KOPT-K1 (cell line): ENCODE measurements at regions not wholly inside any gene's neighbourhood (a gene's known extent, or its start where the extent isn't known, plus 50 kb on each side); places are given as distances from the start of the nearest gene placed in this dataset.
"Not testable (repeated sequence)": the region's sequence is repeated elsewhere in the genome, so short reads cannot be mapped to it uniquely, and the experiment has no call there.

Experiments used
- H3K27ac ChIP-seq: fragments of 200-600 bp; sonication (generic); 2 replicates; pipeline ENCODE4 v1.5.1; 2016; ENCODE audit warnings: antibody characterized with exemption, mild to moderate bottlenecking, low read depth, low read length; ENCODE audit not compliant: poor library complexity, severe bottlenecking
- H3K36me3 ChIP-seq: fragments of 200-600 bp; sonication (generic); 2 replicates; pipeline ENCODE4 v1.5.1; 2017; ENCODE audit warnings: antibody characterized with exemption, mild to moderate bottlenecking, low read length, moderate library complexity; ENCODE audit not compliant: insufficient read depth
- H3K9me3 ChIP-seq: fragments of 200-600 bp; sonication (generic); 2 replicates; pipeline ENCODE4 v1.5.1; 2017; ENCODE audit warnings: antibody characterized with exemption, low read length, mild to moderate bottlenecking; ENCODE audit not compliant: insufficient read depth, poor library complexity, severe bottlenecking

GRCh38 chr15:91635080-91635479 is 218.4 kb upstream of the SLCO3A1 start:
- Histone ChIP-seq H3K9me3 (peaks cover 2% of the 10 kb centered on the region), H3K36me3 (no peaks in the 10 kb centered on the region), H3K27ac (no peak overlapping the region)

- H3K9me3 ChIP-seq: peaks cover 7% of the 10 kb centered on the region
- no peak overlapping the region for H3K27ac ChIP-seq
- no peaks in the 10 kb centered on the region for H3K36me3 ChIP-seq
These were observed 217.9 kb upstream of the SLCO3A1 start for GRCh38 chr15:91635641-91636040.

DNA sequence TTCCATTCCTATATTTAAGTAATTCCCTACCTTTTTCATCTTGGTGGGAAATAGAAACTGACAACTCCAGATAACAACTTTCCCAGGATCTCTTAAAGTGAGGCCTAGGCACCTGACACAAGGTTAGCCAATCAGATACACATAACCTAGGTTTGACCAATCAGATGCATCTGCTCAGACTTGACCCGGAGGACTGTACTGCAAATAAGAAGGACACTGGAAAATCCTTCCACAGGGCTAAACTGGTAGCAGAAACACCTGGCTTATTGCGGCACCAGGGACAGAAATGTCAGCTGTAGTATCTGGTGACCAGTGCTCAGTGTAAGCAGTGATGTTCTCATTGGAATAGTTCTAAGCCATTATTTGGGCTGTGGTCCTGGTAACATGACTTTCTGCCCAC is 204.5 kb upstream of the SLCO3A1 start:
- Histone ChIP-seq H3K9me3 (no peaks in the 10 kb centered on the region), H3K27ac (no peak overlapping the region)

GRCh38 chr15:91649831-91650321 is 203.6 kb upstream of the SLCO3A1 start:
- H3K9me3 ChIP-seq: no peaks in the 10 kb centered on the region
- no peaks in the 10 kb centered on the region for H3K36me3 ChIP-seq
- H3K27ac ChIP-seq: no peak overlapping the region

More for the DNA sequence above, 204.5 kb upstream of the SLCO3A1 start:
- H3K36me3 ChIP-seq: no peaks in the 10 kb centered on the region

GRCh38 chr15:91651251-91651650 is 202.3 kb upstream of the SLCO3A1 start:
- Histone ChIP-seq H3K9me3 (peaks cover 3% of the 10 kb centered on the region), H3K27ac (no peak overlapping the region), H3K36me3 (no peaks in the 10 kb centered on the region)

DNA sequence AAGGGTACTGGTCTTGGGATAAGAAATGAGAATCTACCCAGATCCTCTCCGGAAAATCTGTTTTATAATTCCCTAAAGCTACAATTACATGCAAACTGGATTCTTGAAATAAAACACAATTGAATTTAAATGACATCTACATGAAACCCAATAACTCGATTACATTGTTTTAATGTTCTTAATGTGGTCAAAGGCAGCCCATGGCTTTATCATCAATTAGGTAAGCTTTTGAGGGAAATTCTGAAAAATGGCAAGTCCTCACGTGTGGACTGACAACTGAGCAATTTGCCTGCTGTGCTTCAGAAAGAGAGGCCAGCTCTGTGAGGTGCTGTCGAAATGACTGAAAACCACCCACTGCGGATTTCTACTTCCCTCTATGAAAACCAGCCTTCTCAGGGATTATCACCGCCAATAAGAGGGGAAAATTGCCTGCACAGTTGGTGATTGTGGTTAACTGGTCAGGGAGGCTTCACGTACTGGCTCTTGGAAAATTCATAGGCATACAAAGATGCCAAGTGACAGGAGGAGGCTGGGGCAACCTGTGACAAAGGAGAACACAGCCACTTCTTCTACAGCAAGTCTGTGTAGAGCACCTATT is 200.8 kb upstream of the SLCO3A1 start:
- H3K36me3 ChIP-seq: no peaks in the 10 kb centered on the region
- H3K27ac ChIP-seq: no peak overlapping the region

DNA sequence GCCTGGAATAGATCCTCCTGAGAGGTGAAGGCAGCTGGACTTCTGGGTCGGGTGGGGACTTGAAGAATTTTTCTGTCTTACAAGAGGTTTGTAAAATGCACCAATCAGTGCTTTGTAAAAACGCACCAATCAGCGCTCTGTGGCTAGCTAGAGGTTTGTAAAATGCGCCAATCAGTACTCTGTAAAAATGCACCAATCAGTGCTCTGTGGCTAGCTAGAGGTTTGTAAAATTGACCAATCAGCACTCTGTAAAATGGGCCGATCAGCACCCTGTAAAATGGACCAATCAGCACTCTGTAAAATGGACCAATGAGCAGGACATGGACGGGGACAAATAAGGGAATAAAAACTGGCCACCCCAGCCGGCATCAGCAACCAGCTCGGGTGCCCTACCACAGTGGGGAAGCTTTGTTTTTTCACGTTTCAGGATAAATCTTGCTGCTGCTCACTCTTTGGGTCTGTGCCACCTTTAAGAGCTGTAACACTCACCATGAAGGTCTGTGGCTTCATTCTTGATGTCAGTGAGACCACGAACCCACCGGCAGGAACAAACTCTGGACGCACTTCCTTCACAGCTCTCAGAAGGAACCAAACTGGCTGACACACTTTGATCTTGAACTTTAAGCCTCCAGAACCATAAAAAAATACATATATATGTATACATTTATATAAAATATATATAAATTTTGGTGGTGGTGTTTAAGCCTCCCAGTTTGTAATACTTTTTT is 197.8 kb upstream of the SLCO3A1 start:
- not testable (repeated sequence) for H3K9me3 ChIP-seq, H3K27ac ChIP-seq, H3K36me3 ChIP-seq

More for the DNA sequence above, 200.8 kb upstream of the SLCO3A1 start:
- H3K9me3 ChIP-seq: peaks cover 3% of the 10 kb centered on the region

GRCh38 chr15:91660174-91660649 is 193.3 kb upstream of the SLCO3A1 start:
- Histone ChIP-seq H3K9me3 (peaks cover 3% of the 10 kb centered on the region), H3K27ac (no peak overlapping the region), H3K36me3 (no peaks in the 10 kb centered on the region)

GRCh38 chr15:91664224-91664836 is 189.2 kb upstream of the SLCO3A1 start:
- no peak overlapping the region for H3K27ac ChIP-seq
- no peaks in the 10 kb centered on the region for H3K9me3 ChIP-seq
- no peaks in the 10 kb centered on the region for H3K36me3 ChIP-seq

DNA sequence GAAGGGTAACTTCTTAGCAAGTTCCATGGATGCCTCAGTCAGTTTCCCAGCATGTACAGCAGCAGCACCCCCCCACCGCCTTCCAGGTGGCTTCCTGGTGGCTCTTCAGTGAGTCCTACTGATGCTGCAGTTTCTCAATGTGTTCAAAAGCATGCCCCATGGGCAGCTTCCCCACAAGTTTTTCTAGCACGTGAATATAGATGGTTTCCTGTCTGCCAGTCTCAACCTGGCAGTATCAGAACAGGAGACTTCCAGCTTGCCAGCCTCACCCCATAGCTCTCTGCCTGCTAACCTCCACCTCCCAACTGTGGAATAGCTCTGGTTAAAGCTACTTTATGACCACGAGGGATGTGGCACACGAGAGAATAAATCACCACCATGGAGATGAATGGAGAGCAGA is 188.3 kb upstream of the SLCO3A1 start:
- Histone ChIP-seq H3K9me3 (no peaks in the 10 kb centered on the region), H3K36me3 (no peaks in the 10 kb centered on the region), H3K27ac (no peak overlapping the region)

DNA sequence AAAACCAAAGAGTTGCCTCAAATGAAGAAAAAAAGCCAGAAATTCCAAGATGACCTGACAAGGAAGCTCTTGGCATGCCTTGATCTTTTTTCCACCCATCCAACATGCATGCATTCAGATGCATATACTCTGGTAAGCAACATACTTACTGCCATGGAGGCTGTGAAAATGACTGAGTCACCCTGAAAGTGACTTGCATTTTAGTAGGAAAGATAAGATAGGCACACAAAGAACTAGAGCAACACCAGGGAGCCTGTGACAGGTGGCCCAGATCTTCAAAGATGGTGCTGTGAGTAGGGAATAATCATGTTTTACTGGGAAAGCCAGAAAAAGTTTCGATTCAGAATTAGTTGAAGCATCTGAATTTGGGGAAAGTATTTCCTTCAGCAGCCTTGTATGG is 185.1 kb upstream of the SLCO3A1 start:
- H3K9me3 ChIP-seq: no peaks in the 10 kb centered on the region
- H3K27ac ChIP-seq: no peak overlapping the region
- H3K36me3 ChIP-seq: no peaks in the 10 kb centered on the region

- no peaks in the 10 kb centered on the region for H3K36me3 ChIP-seq
- peaks cover 14% of the 10 kb centered on the region for H3K9me3 ChIP-seq
- H3K27ac ChIP-seq: no peak overlapping the region
These were observed 183.4 kb upstream of the SLCO3A1 start for GRCh38 chr15:91670108-91670507.

- Histone ChIP-seq H3K27ac (no peak overlapping the region), H3K9me3 (peaks cover 14% of the 10 kb centered on the region), H3K36me3 (no peaks in the 10 kb centered on the region)
These were observed 175.5 kb upstream of the SLCO3A1 start for GRCh38 chr15:91678003-91678402.

DNA sequence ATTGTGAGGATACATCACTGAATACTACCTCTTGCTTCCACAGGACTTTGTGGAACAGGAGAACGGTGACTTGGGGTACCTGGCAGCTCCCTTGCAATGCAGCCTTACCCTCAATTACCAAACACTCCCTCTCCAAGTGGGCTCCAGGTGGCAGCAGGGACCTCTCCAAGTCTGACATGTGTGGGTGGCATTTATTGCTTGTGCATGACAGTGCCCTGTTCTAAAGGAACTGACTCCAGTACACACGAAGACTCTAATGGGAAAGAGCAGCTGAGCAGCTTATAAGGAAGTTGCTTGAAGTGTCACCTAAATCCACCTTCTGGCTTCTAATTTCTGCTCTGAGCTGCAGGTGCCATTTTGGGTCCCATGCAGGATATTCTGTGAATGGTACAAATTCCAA is 174.1 kb upstream of the SLCO3A1 start:
- Histone ChIP-seq H3K9me3 (peaks cover 6% of the 10 kb centered on the region), H3K36me3 (no peaks in the 10 kb centered on the region), H3K27ac (no peak overlapping the region)

DNA sequence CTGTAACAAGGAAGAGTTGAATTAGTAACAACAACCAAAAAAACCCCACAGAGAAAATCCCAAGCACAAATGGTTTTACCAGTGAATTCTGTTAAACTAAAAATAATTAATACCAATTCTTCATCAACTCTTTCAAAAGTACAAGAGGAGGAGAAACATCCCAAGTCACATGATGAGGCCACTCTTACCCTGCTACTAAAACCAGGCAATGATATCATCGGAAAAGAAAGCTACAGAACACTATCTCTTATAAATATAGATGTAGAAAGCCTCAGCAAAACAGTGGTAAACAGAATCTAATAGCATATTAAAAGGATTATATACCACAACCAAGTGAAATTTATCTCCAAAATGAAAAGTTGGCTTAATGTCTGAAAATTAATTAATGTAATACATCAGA is 168.1 kb upstream of the SLCO3A1 start:
- Histone ChIP-seq H3K27ac (no peak overlapping the region), H3K9me3 (no peaks in the 10 kb centered on the region), H3K36me3 (no peaks in the 10 kb centered on the region)
